ENCODE measurements at regions not wholly inside any gene's neighbourhood (a gene's known extent, or its start where the extent isn't known, plus 50 kb on each side); places are given as distances from the start of the nearest gene placed in this dataset.

DNA sequence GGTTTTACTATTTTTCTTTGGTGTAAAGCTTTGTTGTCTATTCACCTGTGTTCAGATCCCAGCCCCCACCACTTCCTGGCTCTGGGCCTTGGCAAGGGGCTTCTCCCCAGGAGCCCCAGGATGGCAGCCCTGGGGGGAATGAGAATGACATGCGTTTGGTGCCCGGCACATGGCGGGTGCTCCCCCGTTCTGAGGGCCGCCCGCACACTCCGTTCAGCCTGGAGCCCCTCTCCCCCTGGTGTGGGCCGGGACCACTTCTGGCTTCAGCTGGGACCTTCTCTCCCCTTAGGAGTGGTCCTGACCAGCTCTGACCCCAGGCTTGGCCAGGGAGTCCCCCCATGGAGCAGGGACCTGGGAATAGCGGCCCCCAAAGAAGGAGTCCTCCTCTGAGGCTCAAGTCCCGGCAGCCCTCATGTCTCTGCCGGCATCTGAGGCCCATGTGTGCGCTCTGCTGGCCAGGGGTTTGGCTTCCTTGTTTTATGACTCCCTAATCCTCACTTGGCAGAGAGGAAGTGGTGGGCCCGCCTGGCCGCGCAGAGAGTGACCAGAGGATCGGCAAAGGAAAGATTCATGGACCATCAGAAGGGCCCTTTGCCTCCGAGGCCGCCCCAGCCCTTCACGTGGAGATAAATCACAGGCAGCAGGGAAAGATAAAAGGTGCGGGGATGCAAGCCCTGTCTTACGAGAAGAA is 57.0 kb upstream of the LMX1B start:
- no peak for DNase-seq

- DNase-seq, result peak; percentile 33 to 50 (median 38)
Measured at GRCh38 chr9:126558051-126558665, 55.6 kb upstream of the LMX1B start.

GRCh38 chr9:126559296-126559695 is 54.4 kb upstream of the LMX1B start:
- DNase-seq, result no peak

GRCh38 chr9:126561582-126561981 is 52.1 kb upstream of the LMX1B start:
- no peak for DNase-seq

- no peak for DNase-seq
Measured at GRCh38 chr9:126563556-126563955, 50.2 kb upstream of the LMX1B start.

Data from activated CD4-positive, CD25-positive, alpha-beta regulatory T cell (primary cell).